Smooth muscle cell (in vitro differentiated cells): ENCODE measurements at regions not wholly inside any gene's neighbourhood (a gene's known extent, or its start where the extent isn't known, plus 50 kb on each side); places are given as distances from the start of the nearest gene placed in this dataset.
"Not testable (repeated sequence)": the region's sequence is repeated elsewhere in the genome, so short reads cannot be mapped to it uniquely, and the experiment has no call there.

Source experiments
- DNase-seq: peaks from one replicate; lab custom pipeline; 2025; ENCODE audit not compliant: unreplicated experiment; lab: John Stamatoyannopoulos, UW
- H2AFZ ChIP-seq: fragments of 200-600 bp; sonication (generic); 2 replicates; pipeline ENCODE4 v1.6.0; 2016; ENCODE audit warnings: antibody characterized with exemption, low read depth, mild to moderate bottlenecking
- H3F3A ChIP-seq: fragments of 200-600 bp; sonication (generic); 2 replicates; pipeline ENCODE4 v1.6.0; 2017; ENCODE audit warnings: antibody characterized with exemption, low read depth
- H3K27ac ChIP-seq: fragments of 200-600 bp; sonication (generic); 2 replicates; pipeline ENCODE4 v1.5.1; 2016; ENCODE audit warnings: low read depth, mild to moderate bottlenecking
- H3K27me3 ChIP-seq: fragments of 200-600 bp; sonication (generic); 2 replicates; pipeline ENCODE4 v1.6.1; 2016; ENCODE audit warnings: low read depth, mild to moderate bottlenecking
- H3K36me3 ChIP-seq: fragments of 200-600 bp; sonication (generic); 2 replicates; pipeline ENCODE4 v1.5.1; 2016; ENCODE audit warnings: low read depth
- H3K4me1 ChIP-seq: fragments of 200-600 bp; sonication (generic); 2 replicates; pipeline ENCODE4 v1.5.1; 2016; ENCODE audit warnings: low read depth
- H3K4me2 ChIP-seq: fragments of 200-600 bp; sonication (generic); 2 replicates; pipeline ENCODE4 v1.6.0; 2016; ENCODE audit warnings: mild to moderate bottlenecking
- H3K4me3 ChIP-seq: fragments of 200-600 bp; sonication (generic); 2 replicates; pipeline ENCODE4 v1.5.1; 2016; ENCODE audit warnings: mild to moderate bottlenecking
- H3K79me2 ChIP-seq: fragments of 200-600 bp; sonication (generic); 2 replicates; pipeline ENCODE4 v1.6.0; 2016; ENCODE audit warnings: low read depth, mild to moderate bottlenecking
- H3K9ac ChIP-seq: fragments of 200-600 bp; sonication (generic); 2 replicates; pipeline ENCODE4 v1.6.0; 2016; ENCODE audit warnings: low read depth
- H3K9me3 ChIP-seq: fragments of 200-600 bp; sonication (generic); replicated peaks from 2 replicates; pipeline ENCODE4 v1.5.1; 2016; ENCODE audit warnings: low read depth
- H4K20me1 ChIP-seq: fragments of 200-600 bp; sonication (generic); 2 replicates; pipeline ENCODE4 v1.6.0; 2016; ENCODE audit warnings: low read depth
- WGBS: methylation state at CpG from one replicate; pipeline ENCODE4 v1.1.7; 2016; ENCODE audit warnings: low lambda C conversion rate; 5-methylcytosine and 5-hydroxymethylcytosine counted together
- TF ChIP-seq, protein P1 (sequence below): fragments of 200-600 bp; sonication (generic); IDR thresholded peaks from 2 replicates; pipeline ENCODE4 v1.5.1; 2017; ENCODE audit warnings: borderline replicate concordance, mild to moderate bottlenecking, antibody characterized with exemption; ENCODE audit not compliant: insufficient read depth, poor library complexity, severe bottlenecking

DNA sequence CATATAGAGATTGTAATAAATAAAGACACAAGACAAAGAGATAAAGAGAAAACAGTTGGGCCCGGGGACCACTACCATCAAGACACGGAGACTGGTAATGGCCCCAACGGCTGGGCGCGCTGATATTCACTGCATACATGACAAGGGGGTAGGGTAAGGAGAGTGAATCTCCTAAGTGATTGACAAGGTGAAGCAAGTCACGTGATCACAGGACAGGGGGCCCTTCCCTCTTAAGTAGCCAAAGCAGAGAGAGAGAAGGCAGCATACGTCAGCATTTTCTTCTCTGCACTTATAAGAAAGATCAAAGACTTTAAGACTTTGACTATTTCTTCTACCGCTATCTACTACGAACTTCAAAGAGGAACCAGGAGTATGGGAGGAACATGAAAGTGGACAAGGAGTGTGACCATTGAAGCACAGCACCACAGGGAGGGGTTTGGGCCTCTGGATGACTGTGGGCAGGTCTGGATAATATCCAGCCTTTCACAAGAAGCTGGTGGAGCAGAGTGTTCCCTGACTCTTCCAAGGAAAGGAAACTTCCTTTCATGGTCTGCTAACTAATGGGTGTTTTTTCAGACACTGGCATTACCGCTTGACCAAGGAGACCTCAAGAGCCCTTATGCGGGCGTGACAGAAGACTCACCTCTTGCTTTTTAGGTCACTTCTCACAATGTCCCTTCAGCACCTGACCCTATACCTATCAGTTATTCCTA, 75.6 kb downstream of the MRPL39 start:
- H3K27ac ChIP-seq, H3K79me2 ChIP-seq, H3K4me2 ChIP-seq, H3K4me3 ChIP-seq, H4K20me1 ChIP-seq, H3F3A ChIP-seq, H3K4me1 ChIP-seq, H3K36me3 ChIP-seq, H3K9me3 ChIP-seq, H3K9ac ChIP-seq, DNase-seq, H2AFZ ChIP-seq, H3K27me3 ChIP-seq: not testable (repeated sequence)
- WGBS, result 88% methylated on average over 12 of the region's 12 CpGs

DNA sequence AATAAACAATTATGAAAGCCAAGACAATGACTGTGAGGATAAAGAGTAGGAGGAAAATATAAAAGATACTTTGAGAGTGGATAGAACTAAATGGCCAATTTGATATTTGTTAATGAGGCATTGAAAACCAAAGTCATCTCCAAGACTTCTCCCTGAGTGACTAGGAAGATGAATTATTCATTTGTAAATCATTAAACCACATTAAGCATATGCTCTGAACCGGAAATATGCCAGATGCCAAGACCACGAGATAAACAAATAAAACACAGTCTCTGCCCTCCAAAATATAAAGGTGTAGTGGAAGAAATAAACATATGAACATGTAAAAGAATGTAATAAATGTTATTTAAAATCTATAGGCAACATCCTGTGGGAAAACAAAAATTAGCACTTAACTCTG, 78.8 kb downstream of the MRPL39 start:
- TF ChIP-seq, protein P1, sequence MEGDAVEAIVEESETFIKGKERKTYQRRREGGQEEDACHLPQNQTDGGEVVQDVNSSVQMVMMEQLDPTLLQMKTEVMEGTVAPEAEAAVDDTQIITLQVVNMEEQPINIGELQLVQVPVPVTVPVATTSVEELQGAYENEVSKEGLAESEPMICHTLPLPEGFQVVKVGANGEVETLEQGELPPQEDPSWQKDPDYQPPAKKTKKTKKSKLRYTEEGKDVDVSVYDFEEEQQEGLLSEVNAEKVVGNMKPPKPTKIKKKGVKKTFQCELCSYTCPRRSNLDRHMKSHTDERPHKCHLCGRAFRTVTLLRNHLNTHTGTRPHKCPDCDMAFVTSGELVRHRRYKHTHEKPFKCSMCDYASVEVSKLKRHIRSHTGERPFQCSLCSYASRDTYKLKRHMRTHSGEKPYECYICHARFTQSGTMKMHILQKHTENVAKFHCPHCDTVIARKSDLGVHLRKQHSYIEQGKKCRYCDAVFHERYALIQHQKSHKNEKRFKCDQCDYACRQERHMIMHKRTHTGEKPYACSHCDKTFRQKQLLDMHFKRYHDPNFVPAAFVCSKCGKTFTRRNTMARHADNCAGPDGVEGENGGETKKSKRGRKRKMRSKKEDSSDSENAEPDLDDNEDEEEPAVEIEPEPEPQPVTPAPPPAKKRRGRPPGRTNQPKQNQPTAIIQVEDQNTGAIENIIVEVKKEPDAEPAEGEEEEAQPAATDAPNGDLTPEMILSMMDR, result no peak
- Histone ChIP-seq H3K4me3 (no peak overlapping the region), H3K4me2 (no peak overlapping the region), H4K20me1 (no peaks in the 10 kb centered on the region), H3K36me3 (no peaks in the 10 kb centered on the region), H3K27ac (no peak overlapping the region), H3K27me3 (no peaks in the 10 kb centered on the region), H2AFZ (no peak overlapping the region), H3F3A (no peaks in the 10 kb centered on the region), H3K4me1 (no peaks in the 10 kb centered on the region), H3K79me2 (no peaks in the 10 kb centered on the region), H3K9me3 (no peaks in the 10 kb centered on the region), H3K9ac (no peak overlapping the region)
- 90% methylated on average over 2 of the region's 2 CpGs for WGBS
- DNase-seq, result no peak

DNA sequence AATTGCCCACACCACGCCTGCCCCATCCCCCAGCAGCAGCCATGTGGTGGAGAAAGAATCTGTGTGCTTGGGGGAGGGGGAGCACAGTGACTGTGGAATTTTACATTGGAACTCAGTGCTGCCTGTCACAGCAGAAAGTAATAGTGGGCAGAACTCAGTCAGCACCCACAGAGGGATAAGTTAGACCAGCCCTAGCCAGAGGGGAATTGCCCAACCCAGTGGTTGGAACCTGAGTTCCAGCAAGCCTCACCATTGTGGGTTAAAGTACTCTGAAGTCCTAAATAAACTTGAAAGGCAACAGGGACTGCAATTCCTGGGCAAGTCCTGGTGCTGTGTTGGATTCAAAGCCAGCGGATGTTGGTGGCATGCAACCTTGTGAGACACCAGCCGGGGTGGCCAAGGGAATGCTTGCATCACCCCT, 88.8 kb downstream of the MRPL39 start:
- no peak overlapping the region for H3K9ac ChIP-seq
- WGBS, result 69% methylated on average over 3 of the region's 3 CpGs
- H3K27ac ChIP-seq, result no peak overlapping the region
- H3K36me3 ChIP-seq, result no peaks in the 10 kb centered on the region
- no peaks in the 10 kb centered on the region for H4K20me1 ChIP-seq
- H3K79me2 ChIP-seq, result no peaks in the 10 kb centered on the region
- H3K9me3 ChIP-seq, result no peaks in the 10 kb centered on the region
- no peak for DNase-seq
- H2AFZ ChIP-seq, result no peak overlapping the region
- H3F3A ChIP-seq, result peaks cover 3% of the 10 kb centered on the region
- peak overlapping the region; percentile 44 for H3K4me2 ChIP-seq
- no peaks in the 10 kb centered on the region for H3K27me3 ChIP-seq
- TF ChIP-seq, protein P1, result no peak
- no peaks in the 10 kb centered on the region for H3K4me1 ChIP-seq
- H3K4me3 ChIP-seq, result no peak overlapping the region

DNA sequence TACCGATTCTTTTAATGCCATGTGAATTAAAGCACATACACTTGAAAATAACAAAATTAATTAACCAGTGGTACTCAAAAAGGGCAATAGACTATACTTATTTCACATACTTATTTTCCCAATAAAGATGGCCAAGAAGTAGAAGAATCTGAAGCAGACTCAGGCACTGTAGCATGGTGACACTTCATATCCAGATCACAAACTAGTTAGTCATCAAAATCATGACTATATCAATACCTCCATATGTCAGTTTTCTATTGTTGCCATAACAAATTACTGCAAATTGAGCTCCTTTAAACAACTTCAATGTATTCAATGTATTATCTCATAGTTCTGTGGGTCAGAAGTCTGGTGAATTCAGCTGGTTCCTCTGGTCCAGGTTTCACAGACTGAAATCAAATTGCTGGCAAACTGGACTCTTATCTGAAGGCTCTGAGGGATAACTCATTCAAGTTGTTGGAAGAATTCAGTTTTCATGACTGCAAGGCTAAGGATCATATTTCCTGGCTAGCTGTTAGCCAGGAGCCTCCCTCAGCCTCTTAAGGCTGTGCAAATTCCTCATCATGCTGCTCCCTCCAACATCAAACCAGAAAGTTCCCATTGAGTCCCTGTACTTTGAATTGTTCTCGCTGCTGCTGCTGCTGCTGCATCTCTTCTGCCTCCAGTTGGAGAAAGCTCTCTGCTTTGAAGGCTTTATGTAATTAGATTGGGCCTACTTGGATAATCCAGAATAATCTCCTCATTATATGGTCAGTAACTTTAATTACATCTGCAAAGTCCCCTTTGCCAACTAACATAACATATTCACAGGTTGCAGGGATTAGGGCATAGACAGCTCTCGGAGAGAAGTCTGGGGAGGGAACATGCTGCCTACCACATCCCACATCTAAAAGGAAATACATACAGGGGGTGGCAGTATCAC, 91.5 kb downstream of the MRPL39 start:
- TF ChIP-seq, protein P1, result no peak
- DNase-seq, result no peak
- no peaks in the 10 kb centered on the region for H3K9me3 ChIP-seq
- WGBS, result 69% methylated on average over 3 of the region's 3 CpGs
- H3K36me3 ChIP-seq, result no peaks in the 10 kb centered on the region
- no peak overlapping the region for H3K9ac ChIP-seq
- H2AFZ ChIP-seq, result no peak overlapping the region
- H4K20me1 ChIP-seq, result no peaks in the 10 kb centered on the region
- peaks cover 3% of the 10 kb centered on the region for H3F3A ChIP-seq
- no peaks in the 10 kb centered on the region for H3K79me2 ChIP-seq
- H3K27me3 ChIP-seq, result no peaks in the 10 kb centered on the region
- H3K4me2 ChIP-seq, result no peak overlapping the region
- no peak overlapping the region for H3K4me3 ChIP-seq
- no peaks in the 10 kb centered on the region for H3K4me1 ChIP-seq
- no peak overlapping the region for H3K27ac ChIP-seq
